ENCODE measurements at regions not wholly inside any gene's neighbourhood (a gene's known extent, or its start where the extent isn't known, plus 50 kb on each side); places are given as distances from the start of the nearest gene placed in this dataset.

GRCh38 chr1:47709019-47709871 is 271.4 kb downstream of the FOXD2 start:
- TF ChIP-seq POLR2AphosphoS5 (IDR thresholded peaks at IDR 0.05; ENCODE audit: low read depth, low read length): no peak
- TF ChIP-seq TAF1 (IDR thresholded peaks at IDR 0.05; ENCODE audit: borderline replicate concordance, insufficient read depth, low read length): no peak
- no peak for TF ChIP-seq SIN3A (IDR thresholded peaks at IDR 0.05; ENCODE audit: borderline replicate concordance, insufficient read depth, low read length)
- TF ChIP-seq REST (IDR thresholded peaks at IDR 0.05; ENCODE audit: insufficient read depth in 1 of 2, low read depth in 2 of 2, low read length in 2 of 2): no peak
- TF ChIP-seq FOXP2 (optimal IDR thresholded peaks at IDR 0.05; ENCODE audit: borderline replicate concordance, extremely low read depth, extremely low read length, insufficient read depth): no peak

GRCh38 chr1:47709872-47710231 is 272.0 kb downstream of the FOXD2 start:
- no peak for TF ChIP-seq FOXP2 (optimal IDR thresholded peaks at IDR 0.05; ENCODE audit: borderline replicate concordance, extremely low read depth, extremely low read length, insufficient read depth)
- no peak for TF ChIP-seq REST (IDR thresholded peaks at IDR 0.05; ENCODE audit: insufficient read depth in 1 of 2, low read depth in 2 of 2, low read length in 2 of 2)
- TF ChIP-seq POLR2AphosphoS5 (IDR thresholded peaks at IDR 0.05; ENCODE audit: low read depth, low read length): no peak
- no peak for TF ChIP-seq SIN3A (IDR thresholded peaks at IDR 0.05; ENCODE audit: borderline replicate concordance, insufficient read depth, low read length)
- no peak for TF ChIP-seq TAF1 (IDR thresholded peaks at IDR 0.05; ENCODE audit: borderline replicate concordance, insufficient read depth, low read length)

GRCh38 chr1:47710329-47711071 is 272.7 kb downstream of the FOXD2 start:
- no peak for TF ChIP-seq SIN3A (IDR thresholded peaks at IDR 0.05; ENCODE audit: borderline replicate concordance, insufficient read depth, low read length)
- no peak for TF ChIP-seq POLR2AphosphoS5 (IDR thresholded peaks at IDR 0.05; ENCODE audit: low read depth, low read length)
- TF ChIP-seq FOXP2 (optimal IDR thresholded peaks at IDR 0.05; ENCODE audit: borderline replicate concordance, extremely low read depth, extremely low read length, insufficient read depth): peak; percentile 81
- TF ChIP-seq REST (IDR thresholded peaks at IDR 0.05; ENCODE audit: insufficient read depth in 1 of 2, low read depth in 2 of 2, low read length in 2 of 2): no peak
